NT2/D1 (cell line): ENCODE measurements at regions not wholly inside any gene's neighbourhood (a gene's known extent, or its start where the extent isn't known, plus 50 kb on each side); places are given as distances from the start of the nearest gene placed in this dataset.

Source experiments
- SUZ12 ChIP-seq: IDR thresholded peaks from 2 replicates; pipeline ENCODE4 v1.6.1; 2011; ENCODE audit not compliant: insufficient read length, insufficient read depth; ENCODE audit errors: extremely low read depth
- YY1 ChIP-seq: IDR thresholded peaks from 2 replicates; pipeline ENCODE4 v1.6.1; 2011; ENCODE audit not compliant: insufficient read length, insufficient read depth

GRCh38 chr10:118408181-118408580 is 66.1 kb upstream of the FAM204A start:
- TF ChIP-seq SUZ12: no peak
- TF ChIP-seq YY1: no peak
